Heart left ventricle (tissue), 16 donors: ENCODE measurements at regions not wholly inside any gene's neighbourhood (a gene's known extent, or its start where the extent isn't known, plus 50 kb on each side); places are given as distances from the start of the nearest gene placed in this dataset.

ENCODE experiments used
- ATAC-seq, 4 donors: fragments of 200-7000 bp; cut with Tn5 transposase; one replicate each; pipeline ENCODE4 v1.9.1; 2020 to 2022; ENCODE audit warnings: moderate library complexity in 4 of 4, mild to moderate bottlenecking in 3 of 4, moderate number of reproducible peaks in 1 of 4
- DNase-seq, 5 donors: peaks; one replicate each; pipeline ENCODE4 v3.0.0-alpha.2; 2020
- H3K27ac ChIP-seq, 12 donors: fragments of 200-600 bp; sonication (generic) in 4 of 12; one replicate each; pipeline versions ENCODE4 v1.5.0 to v1.8.0; 2016 to 2022; ENCODE audit warnings: mild to moderate bottlenecking in 2 of 12
- H3K27me3 ChIP-seq, 9 donors: fragments of 200-600 bp; sonication (generic) in 2 of 9; one replicate each; pipeline versions ENCODE4 v1.5.1 to v1.8.0; 2016 to 2022; ENCODE audit warnings: mild to moderate bottlenecking in 3 of 9
- H3K36me3 ChIP-seq, 9 donors: fragments of 200-600 bp; sonication (generic) in 2 of 9; one replicate each; pipeline versions ENCODE4 v1.5.0 to v1.8.0; 2018 to 2022; ENCODE audit warnings: mild to moderate bottlenecking in 2 of 9
- H3K4me1 ChIP-seq, 12 donors: fragments of 200-600 bp; sonication (generic) in 4 of 12; one replicate each; pipeline versions ENCODE4 v1.5.0 to v1.8.0; 2016 to 2022; ENCODE audit warnings: mild to moderate bottlenecking in 3 of 12
- H3K4me3 ChIP-seq, 12 donors: fragments of 200-600 bp; sonication (generic) in 4 of 12; one replicate each; pipeline versions ENCODE4 v1.5.0 to v1.8.0; 2017 to 2022; ENCODE audit warnings: mild to moderate bottlenecking in 9 of 12, moderate library complexity in 4 of 12
- H3K9me3 ChIP-seq, 12 donors: fragments of 200-600 bp; sonication (generic) in 4 of 12; one replicate each; pipeline versions ENCODE4 v1.5.0 to v1.8.0; 2016 to 2022; ENCODE audit warnings: mild to moderate bottlenecking in 1 of 12
- POLR2A ChIP-seq, 2 donors: fragments of 450-650 bp; IDR thresholded peaks; one replicate each; pipeline ENCODE4 v1.6.1; 2017; ENCODE audit warnings: antibody characterized with exemption in 2 of 2, mild to moderate bottlenecking in 2 of 2, moderate library complexity in 2 of 2
- WGBS, 4 donors: extraction: QIAGEN DNeasy Blood & Tissue Kit in 2 of 4; methylation state at CpG; one replicate each; pipeline versions ENCODE4 v1.1.5 to v1.1.7; 2013 to 2018; 5-methylcytosine and 5-hydroxymethylcytosine counted together
- intact Hi-C, 10 donors: fragments of 100-400 bp; cut with DNase I; formaldehyde crosslinking; loops; one replicate each; pipeline versions ENCODE4 v1.11.1 to v1.14.2; 2022
- TF ChIP-seq, protein P1 (sequence below), 12 donors: fragments of 200-600 bp; sonication (generic) in 4 of 12; IDR thresholded peaks; one replicate each; pipeline versions ENCODE4 v1.5.0 to v1.8.0; 2018 to 2022; ENCODE audit warnings: antibody characterized with exemption in 12 of 12, mild to moderate bottlenecking in 5 of 12
- donor health status: ischemic (EF 13 %, LVEDD 7.1; RV severe dilation, severe dysfunction).
- donor health status: healthy with polysubstance abuse.
- donor health status: DM: no; HTN: yes; CAD: no.
- donor health status: DM: no; HTN: no; CAD: no.
- donor health status: ischemic (EF 25% LVEDD 6.9; RV normal size, moderate dysfunction).
- donor health status: ischemic (EF 25% LVEDD 5.7; RV mildly dilated, moderate dysfunction).
- donor health status: healthy.
- donor health status: DM: yes; HTN: yes; CAD: no.
- donor health status: ischemic (EF 35%, LVEDD 5.7; RV mildly dilated, moderate dysfunction).
- donor health status: nonischemic (EF 11% LVEDD 7.7; RV severe dilation, severe dysfunction).
- donor health status: DM: yes; HTN: yes; CAD: no.
- donor health status: PGD.
- donor health status: ischemic (EF 29% LVEDD 5.4; RV normal size, mild dysfunction).
- donor health status: nonischemic (EF 23%, LVEDD 6.1; RV moderate dilation, normal function).

- H3K27ac ChIP-seq = peak overlapping the region in 7 of 12 donors; percentile 12 to 73 (median 42)
- peaks cover 0 to 17% (median 0%) of the 10 kb centered on the region in 12 donors for H3K4me1 ChIP-seq
- H3K9me3 ChIP-seq = no peaks in the 10 kb centered on the region
- 22 to 32% (median 29%) methylated on average over 9 of the region's 9 CpGs for WGBS, 4 donors
- no peak overlapping the region for H3K4me3 ChIP-seq
- intact Hi-C loops = no loop called here
- peak; percentile 70 to 86 (median 79) for ATAC-seq
- TF ChIP-seq, protein P1, sequence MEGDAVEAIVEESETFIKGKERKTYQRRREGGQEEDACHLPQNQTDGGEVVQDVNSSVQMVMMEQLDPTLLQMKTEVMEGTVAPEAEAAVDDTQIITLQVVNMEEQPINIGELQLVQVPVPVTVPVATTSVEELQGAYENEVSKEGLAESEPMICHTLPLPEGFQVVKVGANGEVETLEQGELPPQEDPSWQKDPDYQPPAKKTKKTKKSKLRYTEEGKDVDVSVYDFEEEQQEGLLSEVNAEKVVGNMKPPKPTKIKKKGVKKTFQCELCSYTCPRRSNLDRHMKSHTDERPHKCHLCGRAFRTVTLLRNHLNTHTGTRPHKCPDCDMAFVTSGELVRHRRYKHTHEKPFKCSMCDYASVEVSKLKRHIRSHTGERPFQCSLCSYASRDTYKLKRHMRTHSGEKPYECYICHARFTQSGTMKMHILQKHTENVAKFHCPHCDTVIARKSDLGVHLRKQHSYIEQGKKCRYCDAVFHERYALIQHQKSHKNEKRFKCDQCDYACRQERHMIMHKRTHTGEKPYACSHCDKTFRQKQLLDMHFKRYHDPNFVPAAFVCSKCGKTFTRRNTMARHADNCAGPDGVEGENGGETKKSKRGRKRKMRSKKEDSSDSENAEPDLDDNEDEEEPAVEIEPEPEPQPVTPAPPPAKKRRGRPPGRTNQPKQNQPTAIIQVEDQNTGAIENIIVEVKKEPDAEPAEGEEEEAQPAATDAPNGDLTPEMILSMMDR (IDR thresholded peaks at IDR 0.05) = no peak
- no peak for TF ChIP-seq POLR2A (IDR thresholded peaks at IDR 0.05)
- H3K36me3 ChIP-seq = no peaks in the 10 kb centered on the region
- no peak for DNase-seq
- no peaks in the 10 kb centered on the region for H3K27me3 ChIP-seq
These were observed 990.7 kb downstream of the CCSER2 start for GRCh38 chr10:85318809-85319807.

GRCh38 chr10:85319826-85320225 is 991.4 kb downstream of the CCSER2 start:
- DNase-seq = peak; percentile 55 to 88 (median 66)
- Histone ChIP-seq H3K27ac (peak overlapping the region in 7 of 12 donors; percentile 12 to 73 (median 42)), H3K36me3 (no peaks in the 10 kb centered on the region), H3K4me1 (peaks cover 0 to 17% (median 0%) of the 10 kb centered on the region in 12 donors), H3K4me3 (no peak overlapping the region), H3K27me3 (no peaks in the 10 kb centered on the region), H3K9me3 (no peaks in the 10 kb centered on the region)
- intact Hi-C loops = no loop called here
- peak; percentile 90 to 97 (median 96) for ATAC-seq
- TF ChIP-seq POLR2A (IDR thresholded peaks at IDR 0.05) = no peak
- WGBS, 4 donors = 32 to 48% (median 38%) methylated on average over 3 of the region's 3 CpGs

GRCh38 chr10:85333594-85333993 is 1005.2 kb downstream of the CCSER2 start:
- no peak overlapping the region for H3K27ac ChIP-seq
- H3K36me3 ChIP-seq = no peaks in the 10 kb centered on the region
- no peaks in the 10 kb centered on the region for H3K27me3 ChIP-seq
- no peak overlapping the region for H3K4me3 ChIP-seq
- TF ChIP-seq POLR2A (IDR thresholded peaks at IDR 0.05) = no peak
- TF ChIP-seq, protein P1 (IDR thresholded peaks at IDR 0.05) = no peak
- no peaks in the 10 kb centered on the region for H3K4me1 ChIP-seq
- peaks cover 0 to 3% (median 0%) of the 10 kb centered on the region in 12 donors for H3K9me3 ChIP-seq
- DNase-seq = no peak
- intact Hi-C loops = no loop called here
- WGBS, 4 donors = 79 to 100% (median 91%) methylated on average over 1 to 3 of the region's 3 CpGs
- ATAC-seq = no peak

DNA sequence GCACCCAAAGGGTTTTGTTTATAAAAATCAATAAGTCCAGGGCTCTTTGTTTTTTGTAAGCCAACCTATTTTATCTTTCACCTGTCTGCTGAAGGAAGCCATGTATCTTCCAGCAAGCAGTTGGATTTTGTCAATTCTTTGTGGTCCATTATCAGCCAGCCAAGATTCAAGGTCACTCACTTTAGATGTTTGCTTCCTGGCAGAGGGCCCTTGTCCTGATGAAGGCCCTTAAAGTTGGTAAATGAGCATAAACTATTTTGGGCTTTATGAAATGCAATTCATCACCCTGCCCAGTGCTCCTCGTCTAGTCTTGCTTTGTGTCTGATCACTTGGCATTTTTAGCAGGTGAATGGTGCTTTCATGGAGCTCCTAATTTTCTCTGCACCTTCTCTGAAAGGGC is 1004.2 kb downstream of the GRID1 start:
- Histone ChIP-seq H3K36me3 (no peaks in the 10 kb centered on the region), H3K4me3 (no peak overlapping the region), H3K4me1 (no peaks in the 10 kb centered on the region), H3K27ac (no peak overlapping the region), H3K9me3 (no peaks in the 10 kb centered on the region), H3K27me3 (no peaks in the 10 kb centered on the region)
- ATAC-seq (no peak), DNase-seq (no peak)
- intact Hi-C loops = no loop called here
- no peak for TF ChIP-seq POLR2A (IDR thresholded peaks at IDR 0.05)
- TF ChIP-seq, protein P1 (IDR thresholded peaks at IDR 0.05) = no peak
- WGBS, 4 donors = 38 to 46% (median 41%) methylated on average over 1 of the region's 1 CpG
